ENCODE measurements at regions not wholly inside any gene's neighbourhood (a gene's known extent, or its start where the extent isn't known, plus 50 kb on each side); places are given as distances from the start of the nearest gene placed in this dataset.

DNA sequence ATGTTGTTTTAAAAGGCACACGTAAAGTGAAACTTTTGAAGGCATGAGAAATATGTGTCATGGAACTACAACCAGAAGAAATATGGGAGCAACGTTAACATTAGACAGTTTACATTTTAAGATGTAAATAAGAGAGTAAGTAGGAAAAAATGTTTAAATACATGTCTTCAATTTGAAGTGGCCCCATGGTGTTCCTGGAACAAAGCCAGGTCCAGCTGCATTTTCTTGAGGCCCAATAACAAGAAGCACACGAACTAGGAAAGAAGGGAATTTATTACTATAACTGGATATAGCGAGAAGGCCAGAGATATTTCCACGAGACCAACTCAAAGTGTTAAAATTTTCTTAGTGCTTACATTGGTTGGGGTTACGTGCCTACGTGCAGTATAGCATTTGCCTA is 458.1 kb downstream of the KCTD8 start:
- Histone ChIP-seq H3K79me2 (replicated peaks; ENCODE audit: insufficient read depth) (no peaks in the 10 kb centered on the region), H3F3A (replicated peaks; ENCODE audit: low read depth) (no peaks in the 10 kb centered on the region), H3K4me1 (ENCODE audit: insufficient read depth) (peaks cover 29% of the 10 kb centered on the region), H3K4me2 (no peak overlapping the region), H2AFZ (no peak overlapping the region), H4K20me1 (replicated peaks; ENCODE audit: insufficient read depth) (no peaks in the 10 kb centered on the region), H3K27ac (ENCODE audit: low read depth) (no peak overlapping the region), H3K27me3 (ENCODE audit: insufficient read depth) (no peaks in the 10 kb centered on the region), H3K36me3 (ENCODE audit: insufficient read depth) (no peaks in the 10 kb centered on the region), H3K9me2 (ENCODE audit: insufficient read depth) (no peaks in the 10 kb centered on the region), H3K4me3 (no peak overlapping the region)
- Mint-ChIP-seq H3K36me3 (ENCODE audit: low read depth) (0 out of 3 replicates have a peak, but pooled peaks cover 4% of the 10 kb centered on the region), H3K9me3 (no peaks in the 10 kb centered on the region; the same call in 2 of the 3 replicates), H3K27me3 (ENCODE audit: insufficient read depth, low read depth, poor library complexity) (peaks cover 2% of the 10 kb centered on the region), H3K27ac (no peak overlapping the region), H3K4me3 (no peak overlapping the region), H3K4me1 (peaks cover 30% of the 10 kb centered on the region)
- DNase-seq (ENCODE audit: low spot score) (no peak), ATAC-seq (no peak)
- TF ChIP-seq CTCF (conservative IDR thresholded peaks at IDR 0.05; ENCODE audit: low read depth in 2 of 2) (no peak), POLR2AphosphoS5 (IDR thresholded peaks at IDR 0.05; ENCODE audit: low read depth) (no peak), ZNF462 (CRISPR knock-in tag; IDR thresholded peaks at IDR 0.05) (no peak), ZNF331 (CRISPR knock-in tag; IDR thresholded peaks at IDR 0.05; ENCODE audit: low read depth) (no peak), NANOG (IDR thresholded peaks at IDR 0.05; ENCODE audit: borderline replicate concordance) (no peak), CREB1 (CRISPR knock-in tag; IDR thresholded peaks at IDR 0.05; ENCODE audit: low read depth) (no peak), STAT1 (IDR thresholded peaks at IDR 0.05; ENCODE audit: unreplicated experiment) (no peak), ZNF114 (CRISPR knock-in tag; IDR thresholded peaks at IDR 0.05) (no peak), JUNB (IDR thresholded peaks at IDR 0.05; ENCODE audit: unreplicated experiment) (no peak), EZH2 (IDR thresholded peaks at IDR 0.05; ENCODE audit: low read depth, unreplicated experiment) (no peak), EZH2phosphoT487 (IDR thresholded peaks at IDR 0.05; ENCODE audit: unreplicated experiment) (no peak)
- TF ChIP-seq, protein P1, sequence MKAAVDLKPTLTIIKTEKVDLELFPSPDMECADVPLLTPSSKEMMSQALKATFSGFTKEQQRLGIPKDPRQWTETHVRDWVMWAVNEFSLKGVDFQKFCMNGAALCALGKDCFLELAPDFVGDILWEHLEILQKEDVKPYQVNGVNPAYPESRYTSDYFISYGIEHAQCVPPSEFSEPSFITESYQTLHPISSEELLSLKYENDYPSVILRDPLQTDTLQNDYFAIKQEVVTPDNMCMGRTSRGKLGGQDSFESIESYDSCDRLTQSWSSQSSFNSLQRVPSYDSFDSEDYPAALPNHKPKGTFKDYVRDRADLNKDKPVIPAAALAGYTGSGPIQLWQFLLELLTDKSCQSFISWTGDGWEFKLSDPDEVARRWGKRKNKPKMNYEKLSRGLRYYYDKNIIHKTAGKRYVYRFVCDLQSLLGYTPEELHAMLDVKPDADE (IDR thresholded peaks at IDR 0.05) = no peak
- TF ChIP-seq, protein P2, sequence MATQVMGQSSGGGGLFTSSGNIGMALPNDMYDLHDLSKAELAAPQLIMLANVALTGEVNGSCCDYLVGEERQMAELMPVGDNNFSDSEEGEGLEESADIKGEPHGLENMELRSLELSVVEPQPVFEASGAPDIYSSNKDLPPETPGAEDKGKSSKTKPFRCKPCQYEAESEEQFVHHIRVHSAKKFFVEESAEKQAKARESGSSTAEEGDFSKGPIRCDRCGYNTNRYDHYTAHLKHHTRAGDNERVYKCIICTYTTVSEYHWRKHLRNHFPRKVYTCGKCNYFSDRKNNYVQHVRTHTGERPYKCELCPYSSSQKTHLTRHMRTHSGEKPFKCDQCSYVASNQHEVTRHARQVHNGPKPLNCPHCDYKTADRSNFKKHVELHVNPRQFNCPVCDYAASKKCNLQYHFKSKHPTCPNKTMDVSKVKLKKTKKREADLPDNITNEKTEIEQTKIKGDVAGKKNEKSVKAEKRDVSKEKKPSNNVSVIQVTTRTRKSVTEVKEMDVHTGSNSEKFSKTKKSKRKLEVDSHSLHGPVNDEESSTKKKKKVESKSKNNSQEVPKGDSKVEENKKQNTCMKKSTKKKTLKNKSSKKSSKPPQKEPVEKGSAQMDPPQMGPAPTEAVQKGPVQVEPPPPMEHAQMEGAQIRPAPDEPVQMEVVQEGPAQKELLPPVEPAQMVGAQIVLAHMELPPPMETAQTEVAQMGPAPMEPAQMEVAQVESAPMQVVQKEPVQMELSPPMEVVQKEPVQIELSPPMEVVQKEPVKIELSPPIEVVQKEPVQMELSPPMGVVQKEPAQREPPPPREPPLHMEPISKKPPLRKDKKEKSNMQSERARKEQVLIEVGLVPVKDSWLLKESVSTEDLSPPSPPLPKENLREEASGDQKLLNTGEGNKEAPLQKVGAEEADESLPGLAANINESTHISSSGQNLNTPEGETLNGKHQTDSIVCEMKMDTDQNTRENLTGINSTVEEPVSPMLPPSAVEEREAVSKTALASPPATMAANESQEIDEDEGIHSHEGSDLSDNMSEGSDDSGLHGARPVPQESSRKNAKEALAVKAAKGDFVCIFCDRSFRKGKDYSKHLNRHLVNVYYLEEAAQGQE (IDR thresholded peaks at IDR 0.05; ENCODE audit: unreplicated experiment) = no peak

Measured in GM23338 (cell line).